Astrocyte (in vitro differentiated cells and primary cell): ENCODE measurements at regions not wholly inside any gene's neighbourhood (a gene's known extent, or its start where the extent isn't known, plus 50 kb on each side); places are given as distances from the start of the nearest gene placed in this dataset.
A peak's percentile ranks its signal among the peaks of the same experiment; 100 is the strongest.

Experiments
- DNase-seq: peaks from one replicate; pipeline ENCODE4 v3.0.0-alpha.2; 2010; ENCODE audit warnings: low read depth
- FAIRE-seq: peaks from 2 replicates; lab custom pipeline; 2011; peaks lifted over from hg19 to GRCh38; lab: Jason Lieb, UNC
- H2AFZ ChIP-seq: 2 replicates; pipeline ENCODE4 v1.6.0; 2012; ENCODE audit warnings: low read depth, low read length, inconsistent platforms
- H3K27ac ChIP-seq: 2 replicates; pipeline ENCODE4 v1.5.1; 2011; ENCODE audit warnings: low read depth, low read length, inconsistent platforms
- H3K27me3 ChIP-seq: 2 replicates; pipeline ENCODE4 v1.6.0; 2011; ENCODE audit warnings: low read length, inconsistent platforms; ENCODE audit not compliant: insufficient read depth
- H3K36me3 ChIP-seq: 2 replicates; pipeline ENCODE4 v1.5.1; 2011; ENCODE audit warnings: low read length, inconsistent platforms; ENCODE audit not compliant: insufficient read depth
- H3K4me1 ChIP-seq: 2 replicates; pipeline ENCODE4 v1.5.1; 2011; ENCODE audit warnings: low read length, inconsistent platforms; ENCODE audit not compliant: insufficient read depth
- H3K4me2 ChIP-seq: 2 replicates; pipeline ENCODE4 v1.6.0; 2012; ENCODE audit warnings: low read length, inconsistent platforms
- H3K4me3 ChIP-seq: 2 replicates; pipeline ENCODE4 v1.5.1; 2011; ENCODE audit warnings: low read depth, mild to moderate bottlenecking, low read length, inconsistent platforms; ENCODE audit not compliant: insufficient read depth
- H3K79me2 ChIP-seq: 2 replicates; pipeline ENCODE4 v1.6.0; 2012; ENCODE audit warnings: mild to moderate bottlenecking, low read length, inconsistent platforms; ENCODE audit not compliant: insufficient read depth
- H3K9ac ChIP-seq: 2 replicates; pipeline ENCODE4 v1.6.0; 2012; ENCODE audit warnings: mild to moderate bottlenecking, low read length, inconsistent platforms
- H3K9me3 ChIP-seq: 2 replicates; pipeline ENCODE4 v1.5.1; 2012; ENCODE audit warnings: low read depth, mild to moderate bottlenecking, low read length, inconsistent platforms; ENCODE audit not compliant: insufficient read depth
- H4K20me1 ChIP-seq: 2 replicates; pipeline ENCODE4 v1.6.0; 2012; ENCODE audit warnings: low read length, inconsistent platforms; ENCODE audit not compliant: insufficient read depth
- H3K27ac Mint-ChIP-seq: one replicate; pipeline ENCODE4 v1.8.0; 2021; ENCODE audit warnings: mild to moderate bottlenecking, mixed read lengths; ENCODE audit not compliant: unreplicated experiment
- H3K27me3 Mint-ChIP-seq: one replicate; pipeline ENCODE4 v1.8.0; 2021; ENCODE audit warnings: low read depth, mixed read lengths; ENCODE audit not compliant: unreplicated experiment
- H3K36me3 Mint-ChIP-seq: one replicate; pipeline ENCODE4 v1.8.0; 2021; ENCODE audit warnings: low read depth, mixed read lengths; ENCODE audit not compliant: unreplicated experiment
- H3K4me1 Mint-ChIP-seq: one replicate; pipeline ENCODE4 v1.8.0; 2021; ENCODE audit warnings: low read depth, mixed read lengths; ENCODE audit not compliant: unreplicated experiment
- H3K4me3 Mint-ChIP-seq: one replicate; pipeline ENCODE4 v1.8.0; 2021; ENCODE audit warnings: mild to moderate bottlenecking, moderate library complexity, mixed read lengths; ENCODE audit not compliant: unreplicated experiment
- H3K9me3 Mint-ChIP-seq: one replicate; pipeline ENCODE4 v1.8.0; 2021; ENCODE audit warnings: mild to moderate bottlenecking, mixed read lengths; ENCODE audit not compliant: unreplicated experiment
- EZH2 ChIP-seq: IDR thresholded peaks from 2 replicates; pipeline ENCODE4 v1.6.1; 2012; ENCODE audit warnings: mild to moderate bottlenecking, low read length, inconsistent platforms; ENCODE audit not compliant: insufficient read depth
- TF ChIP-seq, protein P1 (sequence below): IDR thresholded peaks from 2 replicates; pipeline ENCODE4 v1.5.1; 2011; ENCODE audit warnings: low read depth, mild to moderate bottlenecking, inconsistent platforms, low read length, moderate library complexity; ENCODE audit not compliant: insufficient read depth

DNA sequence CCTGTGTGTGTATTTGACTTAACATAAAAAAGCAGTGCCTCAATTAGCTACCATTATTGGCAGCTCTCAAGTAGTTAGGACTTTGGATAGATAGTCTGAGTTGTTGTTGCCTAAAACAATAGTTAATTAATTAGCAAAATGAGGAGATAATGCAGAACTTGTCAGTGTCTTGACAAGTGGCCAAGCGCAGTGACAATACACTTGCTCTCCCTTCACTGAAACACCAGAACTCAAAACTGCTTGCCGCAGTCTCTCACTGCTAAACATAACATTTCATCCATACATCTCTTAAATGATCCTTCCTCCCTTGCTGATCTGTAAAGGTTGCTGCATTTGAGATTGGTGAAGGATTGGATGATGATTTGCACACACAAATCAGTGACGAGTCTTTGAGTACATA lies 61.7 kb downstream of the ARHGAP35 start:
- H3K9me3 Mint-ChIP-seq, result peaks cover 1% of the 10 kb centered on the region
- no peak overlapping the region for H3K27ac Mint-ChIP-seq
- H3K4me2 ChIP-seq, result no peak overlapping the region
- TF ChIP-seq, protein P1, sequence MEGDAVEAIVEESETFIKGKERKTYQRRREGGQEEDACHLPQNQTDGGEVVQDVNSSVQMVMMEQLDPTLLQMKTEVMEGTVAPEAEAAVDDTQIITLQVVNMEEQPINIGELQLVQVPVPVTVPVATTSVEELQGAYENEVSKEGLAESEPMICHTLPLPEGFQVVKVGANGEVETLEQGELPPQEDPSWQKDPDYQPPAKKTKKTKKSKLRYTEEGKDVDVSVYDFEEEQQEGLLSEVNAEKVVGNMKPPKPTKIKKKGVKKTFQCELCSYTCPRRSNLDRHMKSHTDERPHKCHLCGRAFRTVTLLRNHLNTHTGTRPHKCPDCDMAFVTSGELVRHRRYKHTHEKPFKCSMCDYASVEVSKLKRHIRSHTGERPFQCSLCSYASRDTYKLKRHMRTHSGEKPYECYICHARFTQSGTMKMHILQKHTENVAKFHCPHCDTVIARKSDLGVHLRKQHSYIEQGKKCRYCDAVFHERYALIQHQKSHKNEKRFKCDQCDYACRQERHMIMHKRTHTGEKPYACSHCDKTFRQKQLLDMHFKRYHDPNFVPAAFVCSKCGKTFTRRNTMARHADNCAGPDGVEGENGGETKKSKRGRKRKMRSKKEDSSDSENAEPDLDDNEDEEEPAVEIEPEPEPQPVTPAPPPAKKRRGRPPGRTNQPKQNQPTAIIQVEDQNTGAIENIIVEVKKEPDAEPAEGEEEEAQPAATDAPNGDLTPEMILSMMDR, result no peak
- TF ChIP-seq EZH2, result no peak
- H3K27ac ChIP-seq, result no peak overlapping the region
- no peak overlapping the region for H3K4me3 Mint-ChIP-seq
- no peaks in the 10 kb centered on the region for H3K27me3 ChIP-seq
- no peak overlapping the region for H3K9ac ChIP-seq
- peaks cover 43% of the 10 kb centered on the region for H3K4me1 Mint-ChIP-seq
- DNase-seq (no peak), FAIRE-seq (no peak)
- peaks cover 16% of the 10 kb centered on the region for H3K36me3 Mint-ChIP-seq
- peaks cover 18% of the 10 kb centered on the region for H3K36me3 ChIP-seq
- H3K9me3 ChIP-seq, result no peaks in the 10 kb centered on the region
- no peaks in the 10 kb centered on the region for H3K27me3 Mint-ChIP-seq
- peaks cover 82% of the 10 kb centered on the region for H4K20me1 ChIP-seq
- H3K79me2 ChIP-seq, result peaks cover 86% of the 10 kb centered on the region
- peaks cover 38% of the 10 kb centered on the region for H3K4me1 ChIP-seq
- H2AFZ ChIP-seq, result no peak overlapping the region
- no peak overlapping the region for H3K4me3 ChIP-seq

DNA sequence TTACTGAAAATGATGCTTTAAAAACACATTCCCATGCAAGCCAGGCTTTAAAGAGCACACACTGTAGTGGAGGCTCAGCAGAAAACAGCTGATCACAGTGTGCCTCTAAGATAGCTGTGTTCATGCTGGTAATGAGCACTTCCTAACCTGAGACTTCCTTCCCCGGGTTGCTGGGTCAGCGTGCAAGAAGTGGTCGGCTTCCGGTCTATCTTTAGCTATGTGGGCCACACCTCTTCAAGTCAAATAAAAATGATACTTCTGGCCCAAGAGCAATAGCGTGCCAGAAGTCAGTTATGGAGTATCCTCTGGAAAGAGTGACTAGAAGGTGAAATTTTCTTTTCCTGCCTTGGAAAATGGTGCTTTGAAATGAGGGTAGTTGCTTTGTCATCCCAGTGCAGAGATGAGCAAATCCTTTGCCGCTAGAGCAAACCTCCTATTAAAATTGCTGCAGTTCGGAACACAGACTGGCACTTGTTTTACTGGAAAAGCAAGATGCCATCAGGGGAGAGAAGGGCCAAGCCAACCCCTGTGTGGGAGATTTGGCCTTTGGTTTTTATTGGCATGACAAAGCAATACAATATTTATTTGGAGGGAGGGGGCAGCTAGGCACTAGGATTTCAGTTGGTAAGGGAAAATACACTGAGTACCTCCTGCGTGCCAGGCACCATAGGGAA lies 64.2 kb downstream of the ARHGAP35 start:
- H3K4me2 ChIP-seq, result peak overlapping the region; percentile 40
- H3K27me3 Mint-ChIP-seq, result no peaks in the 10 kb centered on the region
- DNase-seq (no peak), FAIRE-seq (no peak)
- H3K4me1 Mint-ChIP-seq, result peaks cover 37% of the 10 kb centered on the region
- no peak overlapping the region for H2AFZ ChIP-seq
- H3K9me3 Mint-ChIP-seq, result no peaks in the 10 kb centered on the region
- peak overlapping the region; percentile 6 for H3K9ac ChIP-seq
- peaks cover 87% of the 10 kb centered on the region for H3K79me2 ChIP-seq
- H3K9me3 ChIP-seq, result no peaks in the 10 kb centered on the region
- peak overlapping the region; percentile 36 for H3K4me3 Mint-ChIP-seq
- no peaks in the 10 kb centered on the region for H3K27me3 ChIP-seq
- peaks cover 18% of the 10 kb centered on the region for H3K36me3 ChIP-seq
- H3K4me1 ChIP-seq, result peaks cover 29% of the 10 kb centered on the region
- H4K20me1 ChIP-seq, result peaks cover 72% of the 10 kb centered on the region
- TF ChIP-seq EZH2, result no peak
- TF ChIP-seq, protein P1, result no peak
- peaks cover 11% of the 10 kb centered on the region for H3K36me3 Mint-ChIP-seq
- H3K27ac ChIP-seq, result peak overlapping the region; percentile 22
- H3K4me3 ChIP-seq, result no peak overlapping the region
- peak overlapping the region; percentile 36 for H3K27ac Mint-ChIP-seq

DNA sequence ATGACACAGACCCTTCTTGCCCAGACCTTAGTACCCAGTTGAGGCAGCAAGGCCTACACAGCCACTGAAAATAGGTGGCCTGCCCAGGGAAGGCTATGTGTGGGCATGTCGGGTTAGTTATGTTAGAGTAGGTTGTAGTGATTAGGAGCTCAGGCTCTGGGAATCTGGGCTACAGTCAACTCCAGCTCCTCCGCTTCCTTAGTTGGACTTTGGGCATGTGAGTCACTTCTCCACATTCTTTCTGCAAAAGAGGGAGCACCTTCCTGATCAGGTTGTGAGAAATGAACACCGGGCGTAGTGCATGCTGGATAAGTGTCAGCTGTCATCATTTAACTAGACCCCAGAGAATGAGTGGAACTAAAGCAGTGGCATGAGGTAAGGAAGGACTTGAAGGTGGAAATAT lies 64.8 kb downstream of the ARHGAP35 start:
- Histone ChIP-seq H2AFZ (no peak overlapping the region), H3K4me1 (peaks cover 29% of the 10 kb centered on the region), H3K4me2 (peak overlapping the region; percentile 40), H4K20me1 (peaks cover 72% of the 10 kb centered on the region), H3K79me2 (peaks cover 87% of the 10 kb centered on the region), H3K27me3 (no peaks in the 10 kb centered on the region), H3K4me3 (no peak overlapping the region), H3K27ac (peak overlapping the region; percentile 22), H3K9ac (peak overlapping the region; percentile 6), H3K9me3 (no peaks in the 10 kb centered on the region), H3K36me3 (peaks cover 16% of the 10 kb centered on the region)
- peaks cover 37% of the 10 kb centered on the region for H3K4me1 Mint-ChIP-seq
- peak; percentile 68 for DNase-seq
- no peaks in the 10 kb centered on the region for H3K9me3 Mint-ChIP-seq
- H3K36me3 Mint-ChIP-seq, result peaks cover 11% of the 10 kb centered on the region
- FAIRE-seq, result no peak
- H3K4me3 Mint-ChIP-seq, result peak overlapping the region; percentile 2
- no peak overlapping the region for H3K27ac Mint-ChIP-seq
- TF ChIP-seq, protein P1, result no peak
- TF ChIP-seq EZH2, result no peak
- no peaks in the 10 kb centered on the region for H3K27me3 Mint-ChIP-seq
